HG03066 (cell line): ENCODE measurements at regions not wholly inside any gene's neighbourhood (a gene's known extent, or its start where the extent isn't known, plus 50 kb on each side); places are given as distances from the start of the nearest gene placed in this dataset.

Experiments used
- ATAC-seq: cut with Tn5 transposase; IDR thresholded peaks from one replicate; pipeline ENCODE4 v1.9.1; 2021; ENCODE audit warnings: low read depth; ENCODE audit not compliant: unreplicated experiment

GRCh38 chr2:187143537-187143936 lies 294.6 kb upstream of the ZSWIM2 start:
- no peak for ATAC-seq

- ATAC-seq, result no peak
Measured at GRCh38 chr2:187139469-187139868, 290.5 kb upstream of the ZSWIM2 start.

- peak; percentile 68 for ATAC-seq
Measured at GRCh38 chr2:187138265-187138664, 289.3 kb upstream of the ZSWIM2 start.

GRCh38 chr2:187136646-187137045 lies 287.7 kb upstream of the ZSWIM2 start:
- ATAC-seq, result no peak

GRCh38 chr2:187134306-187134705 lies 285.3 kb upstream of the ZSWIM2 start:
- ATAC-seq, result no peak

GRCh38 chr2:187129868-187130267 lies 280.9 kb upstream of the ZSWIM2 start:
- ATAC-seq, result no peak

- ATAC-seq, result no peak
Measured at GRCh38 chr2:187129306-187129705, 280.3 kb upstream of the ZSWIM2 start.

GRCh38 chr2:187126247-187127005 lies 277.5 kb upstream of the ZSWIM2 start:
- no peak for ATAC-seq

- no peak for ATAC-seq
Measured at GRCh38 chr2:187125318-187125717, 276.3 kb upstream of the ZSWIM2 start.

- ATAC-seq, result no peak
Measured at GRCh38 chr2:187124529-187124928, 275.6 kb upstream of the ZSWIM2 start.

- no peak for ATAC-seq
Measured at GRCh38 chr2:187118331-187119099, 269.5 kb upstream of the ZSWIM2 start.

- ATAC-seq, result no peak
Measured at GRCh38 chr2:187117483-187117882, 268.5 kb upstream of the ZSWIM2 start.

- no peak for ATAC-seq
Measured at GRCh38 chr2:187115627-187116026, 266.7 kb upstream of the ZSWIM2 start.

GRCh38 chr2:187107001-187107400 lies 258.0 kb upstream of the ZSWIM2 start:
- ATAC-seq, result no peak

- ATAC-seq, result no peak
Measured at GRCh38 chr2:187105218-187105617, 256.2 kb upstream of the ZSWIM2 start.

- ATAC-seq, result no peak
Measured at GRCh38 chr2:187102381-187102780, 253.4 kb upstream of the ZSWIM2 start.

- no peak for ATAC-seq
Measured at GRCh38 chr2:187098154-187098553, 249.2 kb upstream of the ZSWIM2 start.

GRCh38 chr2:187093771-187094412 lies 244.9 kb upstream of the ZSWIM2 start:
- ATAC-seq, result no peak

- ATAC-seq, result no peak
Measured at GRCh38 chr2:187091664-187092063, 242.7 kb upstream of the ZSWIM2 start.

GRCh38 chr2:187084524-187084923 lies 235.6 kb upstream of the ZSWIM2 start:
- no peak for ATAC-seq

GRCh38 chr2:187081461-187081860 lies 232.5 kb upstream of the ZSWIM2 start:
- ATAC-seq, result no peak
